Kasumi-1 (cell line): ENCODE measurements at regions not wholly inside any gene's neighbourhood (a gene's known extent, or its start where the extent isn't known, plus 50 kb on each side); places are given as distances from the start of the nearest gene placed in this dataset.
"Not testable (repeated sequence)": the region's sequence is repeated elsewhere in the genome, so short reads cannot be mapped to it uniquely, and the experiment has no call there.

Experiments used
- DNase-seq, 2 experiments: peaks; one replicate each; lab custom pipeline; 2025; lab: John Stamatoyannopoulos, UW

DNA sequence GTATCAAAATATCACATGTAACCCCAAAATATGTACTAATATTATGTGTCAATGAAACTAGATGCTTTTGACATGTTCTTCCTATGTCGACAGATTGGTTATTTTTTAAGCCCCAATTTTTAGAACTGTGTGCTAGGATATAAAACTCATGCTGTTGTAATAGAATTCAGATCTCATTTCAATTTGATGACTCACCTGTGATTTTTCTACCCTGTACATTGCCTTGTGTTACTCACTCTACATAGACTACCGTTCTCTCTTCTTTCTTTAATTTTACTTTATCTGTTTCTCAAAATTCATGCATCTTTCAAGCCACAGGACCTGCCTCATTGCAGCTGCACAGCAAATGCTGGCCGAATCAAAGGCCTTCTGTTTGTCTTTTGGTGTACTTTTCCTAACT lies 284.5 kb downstream of the MAT2B start:
- DNase-seq = no peak

DNA sequence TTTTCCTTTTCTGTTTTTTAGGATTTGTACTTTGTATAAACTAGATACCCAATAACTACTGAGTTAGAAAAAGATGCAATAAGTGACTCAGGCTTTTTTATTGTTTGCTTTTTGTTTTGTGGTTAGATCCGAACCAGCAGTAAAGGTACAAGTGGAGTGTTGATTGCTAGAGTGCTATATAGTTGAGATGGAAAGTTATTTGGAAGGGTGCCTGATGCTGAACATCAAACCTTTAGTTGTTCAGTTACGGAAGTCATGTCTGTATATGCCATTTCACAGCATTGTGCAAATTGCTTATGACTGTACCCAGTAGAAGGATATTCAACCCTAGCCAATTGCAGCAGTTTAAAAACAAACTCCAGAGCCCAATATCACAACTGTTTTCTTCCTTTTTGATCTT lies 285.1 kb downstream of the MAT2B start:
- DNase-seq = no peak

DNA sequence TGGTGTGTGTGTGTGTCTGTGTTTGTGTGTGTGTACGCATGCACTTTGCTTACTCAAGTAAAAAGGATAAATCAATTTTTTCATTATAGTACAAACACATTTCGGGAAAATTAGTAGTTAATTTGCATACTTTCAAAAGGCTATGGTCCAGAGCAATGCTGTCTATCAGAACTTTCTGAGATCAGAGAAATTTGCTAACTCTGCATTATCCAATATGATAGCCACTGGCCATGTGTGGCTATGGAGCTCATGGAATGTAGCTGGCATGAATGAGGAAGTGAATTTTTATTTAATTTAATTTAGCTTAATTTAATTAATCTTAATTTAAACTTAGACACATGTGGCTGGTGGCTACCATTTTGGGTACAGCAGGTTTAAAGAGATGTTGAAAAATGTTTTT lies 289.6 kb downstream of the MAT2B start:
- no peak for DNase-seq

DNA sequence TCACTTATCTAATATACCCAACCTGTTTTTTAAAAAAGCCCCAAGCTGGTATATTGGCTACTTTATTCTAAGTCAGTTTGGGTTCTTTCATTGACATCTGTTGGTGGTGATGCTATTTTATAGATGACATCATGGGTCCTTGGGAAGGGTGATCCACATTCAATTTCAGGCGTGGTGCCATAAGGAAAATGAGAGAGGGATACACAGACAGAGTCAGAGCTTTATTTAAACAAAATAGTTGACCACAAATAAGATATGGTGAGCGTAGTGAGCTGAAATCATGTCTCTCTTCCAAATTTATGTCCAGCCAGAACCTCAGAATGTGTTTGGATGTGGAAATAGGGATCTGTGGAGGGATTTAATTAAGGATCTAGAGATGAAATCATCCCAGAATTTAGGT lies 302.4 kb downstream of the MAT2B start:
- DNase-seq = no peak

DNA sequence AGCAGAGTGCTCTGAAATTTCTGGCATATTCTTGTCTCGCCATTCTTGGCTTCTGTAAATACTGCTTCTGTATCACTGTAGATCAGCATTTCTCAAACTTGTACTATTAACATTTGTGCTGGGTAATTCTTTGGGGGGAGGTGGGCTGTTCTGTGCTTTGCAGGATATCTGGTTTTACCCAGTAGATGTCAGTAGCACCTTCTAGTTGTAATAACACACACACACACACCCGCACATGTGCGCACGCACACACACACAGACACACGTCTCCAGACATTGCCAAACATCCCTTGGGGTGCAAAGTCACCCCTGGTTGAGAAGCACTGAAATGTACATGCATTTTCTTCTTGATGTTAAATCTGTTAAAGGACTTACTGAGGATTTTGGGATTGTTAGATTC lies 304.1 kb downstream of the MAT2B start:
- peak in 1 of 2 experiments; percentile 3 for DNase-seq

DNA sequence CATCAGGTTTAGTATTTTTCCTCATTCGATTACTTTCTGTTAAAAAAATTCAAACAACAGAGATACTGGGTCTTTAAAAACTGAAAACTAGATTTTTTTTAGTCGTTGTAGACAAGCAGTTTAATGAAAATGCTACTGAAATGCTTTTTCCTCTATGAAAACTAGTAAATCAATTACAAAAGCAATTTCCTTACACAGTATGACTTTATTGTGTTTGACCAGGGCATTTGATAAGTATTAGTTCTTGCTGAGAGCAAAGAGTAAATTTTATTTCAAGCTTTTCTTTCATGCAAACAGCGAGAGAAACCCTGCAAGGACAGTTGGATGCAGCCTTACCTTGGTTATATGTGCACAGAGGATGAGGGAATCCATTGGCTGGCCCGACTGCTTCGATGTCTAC lies 308.5 kb downstream of the MAT2B start:
- DNase-seq = no peak

DNA sequence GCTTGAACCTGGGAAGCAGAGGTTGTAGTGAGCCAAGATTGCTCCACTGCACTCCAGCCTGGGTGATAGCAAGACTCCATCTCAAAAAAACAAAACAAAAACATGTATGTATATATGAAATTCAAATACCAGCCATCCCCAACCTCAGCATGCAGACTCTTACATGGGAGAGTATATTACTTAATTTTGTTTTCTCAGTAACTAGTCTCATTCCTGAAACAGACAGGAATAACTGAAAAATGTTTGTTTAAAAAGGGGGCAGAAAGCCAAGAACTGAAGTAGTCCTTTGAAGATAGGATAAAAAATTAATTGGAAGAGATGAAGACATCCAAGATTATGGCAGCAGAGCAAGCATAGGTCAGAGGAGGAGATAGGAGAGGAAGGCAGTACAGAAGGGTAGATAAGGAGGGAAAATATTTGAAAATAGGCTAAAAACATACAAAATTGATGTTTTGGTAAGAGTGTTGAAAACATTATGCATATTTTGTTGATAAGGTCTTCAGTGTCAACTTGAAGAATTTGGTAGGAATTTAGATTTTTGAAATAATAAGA lies 309.9 kb downstream of the MAT2B start:
- no peak for DNase-seq

DNA sequence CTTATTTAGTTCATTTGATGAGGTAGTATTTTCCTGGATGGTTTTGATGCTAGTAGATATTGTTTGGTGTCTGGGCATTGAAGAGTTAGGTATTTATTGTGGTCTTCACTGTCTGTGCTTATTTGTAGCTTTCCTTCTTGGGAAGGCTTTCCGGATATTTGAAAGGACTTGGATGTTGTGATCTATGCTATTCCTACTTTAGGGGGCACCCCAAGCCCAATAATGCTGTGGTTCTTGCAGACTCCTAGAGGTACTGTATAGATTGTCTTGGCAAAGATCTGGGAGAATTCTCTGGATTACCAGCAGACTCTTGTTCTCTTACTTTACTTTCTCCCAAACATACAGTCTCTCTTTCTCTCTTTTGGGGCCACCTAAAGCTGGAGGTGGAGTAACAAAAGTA lies 315.7 kb downstream of the MAT2B start:
- DNase-seq = no peak

DNA sequence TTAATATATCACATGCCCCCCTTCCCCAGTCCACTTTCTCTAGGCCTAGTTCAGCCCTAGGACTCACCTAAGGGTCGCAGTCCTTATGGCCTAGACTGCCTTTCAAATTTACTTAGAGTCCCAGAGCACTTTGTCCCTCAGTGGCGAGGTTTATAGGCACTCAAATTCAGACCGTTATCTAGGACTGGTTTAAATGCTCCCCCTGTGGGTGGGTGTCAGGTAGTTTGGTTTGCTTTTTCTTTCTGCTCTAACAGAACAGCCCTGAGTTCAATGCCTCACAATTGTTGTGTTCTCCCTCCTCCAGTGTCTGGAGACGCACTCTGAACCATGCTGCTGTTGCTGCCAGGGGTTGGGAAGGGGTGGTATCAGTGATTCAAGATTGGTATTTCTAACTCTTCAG lies 317.1 kb downstream of the MAT2B start:
- DNase-seq = no peak

DNA sequence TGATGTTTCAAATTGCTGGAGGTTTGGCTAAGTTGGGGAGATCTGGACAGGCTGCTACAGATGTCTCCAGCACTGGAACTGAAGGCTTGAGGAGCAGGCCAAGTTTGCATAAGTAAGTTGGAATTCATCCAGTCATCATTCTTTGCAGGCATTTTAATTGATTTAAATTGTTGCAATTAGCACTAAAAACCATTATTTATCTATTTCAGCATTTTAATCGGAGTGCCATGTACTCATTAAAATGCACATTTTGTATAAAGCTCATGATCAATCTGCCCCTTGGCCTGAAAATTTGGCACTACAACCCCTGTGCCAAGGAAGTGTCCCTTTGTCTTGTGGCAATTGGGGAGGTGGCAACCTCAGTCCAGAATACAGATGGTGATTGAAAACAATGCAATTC lies 320.2 kb downstream of the MAT2B start:
- DNase-seq = no peak

DNA sequence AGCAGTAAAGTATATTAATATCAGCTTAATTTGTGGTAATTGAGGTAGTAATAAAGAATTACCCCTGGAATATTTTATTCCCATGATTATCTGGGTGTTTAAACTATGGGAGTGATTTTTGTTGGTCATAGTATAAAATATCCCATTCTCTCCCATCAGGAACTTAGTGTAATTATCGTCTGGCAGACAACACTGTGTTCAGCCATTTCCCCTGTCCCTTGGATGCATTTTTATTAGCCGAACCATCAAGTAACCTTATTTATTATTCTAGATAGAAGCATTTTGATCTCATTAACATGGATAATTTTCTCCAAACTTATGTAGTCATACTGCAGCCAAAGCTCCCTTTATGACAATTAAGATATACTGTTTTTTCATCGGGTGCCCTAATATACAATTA lies 320.8 kb downstream of the MAT2B start:
- no peak for DNase-seq

DNA sequence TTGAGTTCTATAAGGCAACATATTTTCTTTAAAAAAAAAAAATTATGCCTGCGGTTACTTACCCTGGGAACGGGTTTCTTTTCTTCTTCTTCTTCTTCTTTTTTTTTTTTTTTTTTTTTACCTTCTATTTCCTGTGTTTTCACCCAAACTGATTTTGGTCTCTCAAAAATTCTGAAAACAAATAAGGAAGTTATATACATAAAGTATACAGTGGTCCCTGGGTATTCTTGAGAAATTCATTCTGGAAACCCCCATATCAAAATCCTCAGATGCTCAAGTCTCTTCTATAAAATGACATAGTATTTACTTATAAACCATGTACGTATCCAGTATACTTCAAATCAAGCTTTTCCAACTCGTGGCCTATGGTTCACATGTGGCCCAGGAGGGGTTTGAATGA lies 326.7 kb downstream of the MAT2B start:
- DNase-seq = no peak

DNA sequence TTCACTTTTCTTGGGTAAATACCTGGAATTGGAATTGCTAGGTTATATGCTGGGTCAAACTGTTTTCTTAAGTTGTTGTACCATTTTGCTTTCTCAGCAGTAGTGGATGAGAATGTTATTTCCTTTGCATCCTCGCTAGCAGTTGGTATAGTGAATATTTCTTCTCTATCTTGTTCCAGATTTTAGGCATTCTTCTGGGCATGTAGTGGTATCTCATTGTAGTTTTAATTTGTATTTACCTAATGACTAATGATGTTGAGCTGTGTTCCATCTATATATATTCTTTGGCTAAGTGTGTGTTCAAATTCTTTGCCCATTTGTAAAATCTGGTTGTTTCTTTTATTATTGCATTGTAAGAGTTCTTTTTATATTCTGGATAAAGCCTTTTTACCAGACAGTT lies 333.3 kb downstream of the MAT2B start:
- DNase-seq = no peak

DNA sequence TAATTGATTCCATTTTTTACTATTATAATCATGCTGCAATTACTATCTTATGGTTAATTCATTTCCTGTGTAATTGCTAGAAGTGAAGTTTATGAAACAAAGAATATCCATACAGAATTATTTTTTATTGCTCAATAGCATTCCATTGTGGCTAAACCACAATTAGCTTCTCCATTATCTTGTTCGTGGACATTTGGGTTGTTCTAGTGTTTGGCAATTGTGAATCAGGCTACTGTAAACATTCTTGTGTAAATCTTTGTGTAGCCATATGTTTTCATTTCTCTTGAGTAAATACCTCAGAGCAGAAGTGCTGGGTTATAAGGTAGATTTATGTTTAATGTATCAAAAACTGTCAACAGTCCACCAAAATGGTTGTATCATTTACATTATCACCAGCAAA lies 341.1 kb downstream of the MAT2B start:
- no peak for DNase-seq

DNA sequence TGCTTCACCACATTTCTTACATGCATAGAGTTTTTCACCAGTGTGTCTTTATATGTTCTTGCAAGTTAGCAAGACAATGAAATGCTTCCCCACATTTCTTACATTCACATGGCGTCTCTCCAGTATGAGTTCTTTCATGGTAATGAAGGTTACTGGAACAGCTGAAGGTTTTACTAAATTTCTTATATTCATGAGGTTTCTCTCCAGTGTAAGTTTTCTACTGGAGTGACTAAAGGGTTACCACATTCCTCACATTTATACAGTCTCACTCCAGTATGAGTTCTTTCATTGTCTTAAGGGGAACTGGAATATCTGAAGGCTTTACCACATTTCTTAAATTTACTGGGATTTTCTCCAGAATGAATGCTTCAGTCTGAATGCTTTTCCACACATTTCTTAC lies 350.3 kb downstream of the MAT2B start:
- no peak for DNase-seq

DNA sequence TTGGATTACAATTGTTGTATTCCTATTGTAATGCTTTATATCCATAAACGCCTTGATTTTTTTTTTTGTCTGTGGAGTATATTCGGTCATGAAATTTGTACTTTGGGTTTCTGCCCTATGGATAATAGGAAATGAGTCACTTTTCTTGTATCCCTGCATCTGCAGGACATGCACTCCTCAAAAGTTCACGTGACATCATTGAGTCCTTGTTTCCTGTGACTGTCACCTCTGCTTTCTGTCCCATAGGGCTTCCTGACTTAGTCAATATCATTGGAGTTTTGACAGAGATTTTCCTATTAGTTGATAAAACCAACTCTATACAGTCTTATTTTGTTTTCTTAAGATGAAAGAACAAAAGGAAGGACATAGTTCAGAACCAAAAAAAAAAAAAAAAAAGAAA lies 356.3 kb downstream of the MAT2B start:
- no peak for DNase-seq

DNA sequence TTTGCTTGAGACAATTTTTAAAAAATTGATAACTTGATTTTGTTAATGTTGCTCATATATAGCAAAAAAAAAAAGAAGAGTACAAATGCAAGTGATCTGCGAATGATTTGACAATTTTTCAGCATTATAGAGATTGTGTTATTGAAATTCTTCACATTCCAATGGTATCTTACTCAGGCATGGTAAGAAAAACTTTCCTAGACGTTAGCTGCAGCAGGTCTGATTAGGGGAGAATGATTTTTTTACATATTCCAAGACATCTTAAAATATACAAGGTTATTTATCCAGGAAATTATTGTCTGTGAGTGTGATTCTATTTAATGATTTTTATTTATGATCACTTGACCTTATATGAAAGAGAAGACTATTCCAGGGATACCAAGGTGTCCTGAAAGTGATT lies 361.9 kb downstream of the MAT2B start:
- DNase-seq = no peak

DNA sequence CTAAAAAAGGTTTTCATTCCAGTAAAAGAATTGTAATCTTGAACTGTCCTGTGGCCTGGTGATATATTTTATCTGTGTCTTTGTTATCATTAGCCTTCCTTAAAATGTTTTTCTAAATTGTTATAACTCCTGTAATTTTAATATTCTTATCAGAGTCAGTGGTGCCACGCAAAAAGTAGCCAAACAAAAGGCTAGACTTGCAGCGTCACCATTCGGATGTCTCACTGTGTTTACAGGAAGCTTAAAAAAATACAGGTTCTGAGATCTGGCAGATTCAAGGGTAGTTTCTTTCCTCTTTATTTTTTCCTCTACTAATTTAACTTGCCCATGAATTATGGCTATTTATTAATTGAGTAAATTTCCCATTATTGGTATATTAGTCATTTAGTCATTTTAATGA lies 362.3 kb downstream of the MAT2B start:
- DNase-seq = no peak

DNA sequence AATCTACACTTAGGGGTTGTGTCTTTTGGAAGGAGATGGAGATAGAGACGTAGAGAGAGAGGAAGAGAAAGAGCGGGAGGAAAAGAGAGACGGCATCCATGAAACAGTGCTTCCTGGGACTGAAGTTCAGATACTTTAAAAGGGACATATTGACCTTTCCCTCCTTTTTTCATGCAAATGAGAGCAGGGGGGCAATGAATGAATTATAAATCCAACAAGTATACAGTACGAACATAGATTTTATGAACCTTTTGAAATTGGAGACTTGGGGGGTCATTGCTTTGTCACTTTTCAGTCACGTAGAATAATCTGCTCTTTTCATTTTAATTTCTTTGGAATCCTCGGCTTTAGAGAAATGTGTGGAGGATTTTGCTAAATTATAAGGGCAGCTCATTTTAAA lies 364.2 kb downstream of the MAT2B start:
- no peak for DNase-seq

DNA sequence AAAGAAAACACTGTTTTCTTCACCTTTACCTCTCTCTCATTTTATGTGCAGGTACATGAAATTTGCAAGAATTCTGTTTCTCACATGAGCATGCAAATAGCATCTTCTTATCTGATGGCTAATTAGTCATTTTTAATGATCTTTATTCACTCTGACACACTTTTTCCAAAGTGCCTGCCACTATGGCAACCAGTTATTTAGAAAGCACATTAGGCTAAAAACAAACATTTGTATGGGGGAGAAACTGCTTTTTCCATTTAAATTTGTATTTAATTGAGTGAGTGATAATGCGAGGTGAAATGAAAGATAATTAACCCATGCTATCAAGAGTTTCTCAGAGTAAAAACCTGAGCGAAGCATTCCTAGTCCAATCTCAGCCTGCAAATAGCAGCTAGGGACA lies 365.0 kb downstream of the MAT2B start:
- no peak for DNase-seq

DNA sequence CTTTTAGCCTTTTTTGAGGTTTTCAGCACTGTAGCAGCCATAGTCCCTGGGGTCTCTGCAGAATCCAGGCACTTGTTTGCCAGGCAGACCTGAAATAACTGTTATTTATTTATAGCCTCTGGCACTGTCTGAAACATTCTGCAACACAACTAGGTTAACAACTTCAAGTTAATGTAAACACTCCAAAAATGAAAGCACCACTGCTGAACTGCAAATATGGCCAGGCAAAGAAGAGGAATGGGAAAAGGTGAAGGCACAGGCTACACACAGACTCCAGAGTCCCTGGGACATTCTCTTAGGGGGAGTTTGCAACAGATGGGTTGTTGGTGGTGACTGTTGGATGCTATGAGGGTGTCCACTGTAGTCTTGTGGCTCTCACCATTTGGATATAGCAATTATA lies 369.0 kb downstream of the MAT2B start:
- no peak for DNase-seq

DNA sequence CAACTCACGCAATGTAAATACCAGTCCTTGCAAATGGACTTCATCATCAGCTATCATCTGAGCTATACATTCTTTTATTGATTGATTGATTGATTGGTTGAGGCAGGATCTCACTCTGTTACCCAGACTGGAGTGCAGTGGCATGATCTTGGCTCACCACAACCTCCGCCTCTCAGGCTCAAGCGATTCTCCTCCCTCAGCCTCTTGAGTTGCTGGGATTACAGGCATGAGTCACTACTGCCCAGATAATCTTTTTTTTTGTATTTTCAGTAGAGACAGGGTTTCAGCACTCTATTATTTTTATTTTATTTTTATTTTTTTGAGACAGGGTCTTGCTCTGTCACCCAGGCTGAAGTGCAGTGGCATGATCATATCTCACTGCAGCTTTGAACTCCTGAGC lies 369.5 kb downstream of the MAT2B start:
- DNase-seq = not testable (repeated sequence)

DNA sequence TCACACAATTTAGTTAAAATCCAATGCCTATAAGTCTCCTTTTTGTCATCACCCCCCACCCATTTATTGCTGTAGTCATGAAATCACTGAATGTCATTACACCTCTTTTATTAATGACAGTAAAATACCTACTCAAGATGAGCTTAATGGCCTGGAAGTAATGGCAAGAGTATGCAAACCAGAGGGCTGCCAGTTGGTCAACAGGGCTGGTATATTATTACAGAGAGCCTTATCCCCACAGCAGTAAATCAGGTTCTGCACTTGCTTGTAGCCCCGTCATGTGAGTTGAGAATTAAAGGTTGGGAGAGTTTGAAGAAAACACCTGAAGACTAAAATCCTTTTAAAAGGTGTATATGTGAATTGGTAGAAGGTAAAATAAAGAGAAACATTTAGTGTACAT lies 372.4 kb downstream of the MAT2B start:
- no peak for DNase-seq

DNA sequence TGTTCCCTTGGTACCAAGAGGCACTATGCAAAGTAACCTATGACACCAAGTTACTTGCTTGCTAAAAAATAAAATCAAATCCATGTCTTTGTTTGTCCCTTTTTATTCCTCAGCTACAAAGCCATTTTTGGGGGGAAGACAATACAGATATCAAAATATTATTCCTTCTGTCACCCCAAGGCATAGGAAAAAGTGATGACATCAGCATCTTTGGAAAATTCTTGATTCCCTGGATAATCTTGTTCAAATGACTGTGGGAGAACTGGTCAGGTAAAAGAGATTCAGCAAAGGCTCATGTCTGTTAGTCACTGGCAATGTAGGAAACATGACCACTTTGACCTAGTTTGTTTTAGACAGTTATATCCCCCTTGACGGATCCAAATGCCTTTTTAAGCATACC lies 373.1 kb downstream of the MAT2B start:
- no peak for DNase-seq

DNA sequence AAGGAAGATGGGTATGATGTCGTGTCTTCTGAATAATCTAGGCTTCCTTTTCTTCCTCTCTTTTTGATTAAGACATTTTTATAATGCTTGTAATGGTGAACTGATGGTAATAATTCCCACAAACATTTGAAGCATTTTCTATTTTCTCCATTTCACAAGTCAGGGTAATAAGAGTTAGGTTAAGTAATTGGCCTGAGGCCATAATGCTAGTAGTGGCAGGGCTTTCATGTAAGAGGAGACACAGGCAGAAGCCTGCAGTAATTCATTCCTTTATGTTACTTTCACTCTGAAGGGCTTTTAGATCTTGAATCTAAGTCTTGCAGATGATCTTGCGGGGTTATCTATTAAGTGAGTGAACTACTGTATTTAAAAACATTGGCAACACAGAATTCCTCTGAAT lies 374.9 kb downstream of the MAT2B start:
- DNase-seq = no peak
